ENCODE measurements at regions not wholly inside any gene's neighbourhood (a gene's known extent, or its start where the extent isn't known, plus 50 kb on each side); places are given as distances from the start of the nearest gene placed in this dataset.
A peak's percentile ranks its signal among the peaks of the same experiment; 100 is the strongest.

DNA sequence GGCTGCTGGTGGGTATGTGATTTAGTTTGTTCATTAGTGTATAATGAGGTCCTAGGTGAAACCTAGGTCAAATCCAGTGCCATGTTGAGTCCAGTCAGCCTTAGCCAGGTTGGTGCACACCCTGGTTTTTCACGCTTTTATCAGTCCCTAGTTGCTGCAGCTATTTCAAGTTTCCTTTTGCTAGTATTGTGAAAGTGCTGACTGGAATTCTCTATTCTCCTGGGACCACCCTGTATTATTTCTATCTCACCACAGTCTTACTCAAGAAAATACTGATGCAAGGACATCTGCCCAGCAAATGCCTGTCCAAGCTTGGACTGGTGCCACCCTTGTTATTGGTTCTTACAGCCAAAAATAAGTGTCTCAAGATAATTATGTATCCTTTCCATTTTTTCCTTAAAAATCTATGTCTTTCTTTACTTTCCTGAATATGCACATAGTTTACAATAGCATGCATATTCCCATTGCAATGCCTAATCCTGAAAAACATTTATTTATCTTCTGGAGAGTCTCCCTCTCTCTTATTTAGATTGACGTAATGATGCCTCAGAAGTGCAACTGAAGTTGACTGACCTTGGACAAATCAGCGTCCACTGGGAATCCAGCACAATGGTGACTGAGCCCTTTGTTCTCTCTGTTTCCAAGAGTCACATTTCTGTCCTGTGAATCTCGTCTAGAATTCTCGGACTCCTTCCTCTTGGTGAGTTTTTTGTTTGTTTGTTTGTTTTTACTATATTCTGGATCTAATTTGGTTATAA lies 1075.0 kb downstream of the CDH9 start:
- DNase-seq, result peak in 29 of 42 donors; percentile 4 to 68 (median 31)
- intact Hi-C loops (cut with DNase I), result no loop called here

DNA sequence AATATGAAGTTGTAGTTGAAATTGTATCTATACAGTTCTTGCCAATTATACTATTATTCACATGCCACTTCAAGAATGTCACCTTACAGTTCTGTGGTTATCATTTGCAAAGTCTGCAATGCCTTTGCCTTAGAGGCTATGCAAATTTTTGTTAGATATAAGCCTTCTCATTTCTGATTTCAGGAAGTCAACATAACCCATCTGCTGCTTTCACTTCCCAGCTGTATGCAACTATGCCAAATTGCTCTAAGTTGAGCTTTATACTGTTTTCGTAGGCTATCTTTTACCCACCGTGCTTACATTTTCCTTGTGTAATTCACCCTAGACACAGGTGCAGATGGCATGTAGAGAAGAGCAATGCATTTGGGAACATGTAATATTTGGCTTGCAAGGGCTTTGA lies 1083.0 kb downstream of the CDH9 start:
- no peak for DNase-seq
- intact Hi-C loops (cut with DNase I), result no loop called here

DNA sequence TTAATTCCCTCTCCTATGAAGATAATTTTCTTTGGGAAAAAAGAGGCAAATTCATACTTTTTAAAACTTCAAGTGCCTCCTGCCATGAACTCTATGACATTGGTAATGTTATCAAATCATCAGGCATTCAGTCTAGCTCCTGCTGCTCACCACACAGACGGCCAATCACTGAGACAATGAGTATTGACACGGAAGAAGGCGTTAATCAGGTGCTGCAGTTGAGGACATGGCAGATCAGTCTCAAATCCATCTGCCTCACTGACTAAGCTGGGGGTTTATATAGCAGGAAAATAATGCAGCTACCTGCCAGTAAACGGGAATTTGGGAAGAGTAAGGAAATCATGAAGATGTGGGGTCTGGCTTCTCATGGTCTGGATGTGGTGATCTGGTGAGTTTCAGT lies 1087.7 kb downstream of the CDH9 start:
- intact Hi-C loops (cut with DNase I), result no loop called here
- no peak for DNase-seq

DNA sequence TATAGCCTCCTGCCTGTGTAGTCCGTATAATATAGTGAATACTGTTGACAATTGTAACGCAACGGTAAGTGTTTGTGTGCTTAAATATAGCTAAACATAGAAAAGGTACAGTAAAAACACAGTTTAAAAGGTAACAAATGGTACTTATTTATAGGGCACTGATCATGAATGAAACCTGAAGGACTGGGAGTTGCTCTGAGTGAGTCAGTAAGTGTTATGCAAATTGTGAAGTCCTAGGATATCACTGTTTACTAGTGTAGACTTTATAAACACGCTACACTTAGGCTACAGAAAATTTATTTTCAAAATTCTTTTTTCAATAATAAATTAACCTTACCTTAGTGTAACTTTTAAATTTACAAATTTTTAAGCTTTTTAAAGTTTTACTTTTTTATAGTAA lies 1090.1 kb downstream of the CDH9 start:
- DNase-seq, result no peak
- intact Hi-C loops (cut with DNase I), result no loop called here

DNA sequence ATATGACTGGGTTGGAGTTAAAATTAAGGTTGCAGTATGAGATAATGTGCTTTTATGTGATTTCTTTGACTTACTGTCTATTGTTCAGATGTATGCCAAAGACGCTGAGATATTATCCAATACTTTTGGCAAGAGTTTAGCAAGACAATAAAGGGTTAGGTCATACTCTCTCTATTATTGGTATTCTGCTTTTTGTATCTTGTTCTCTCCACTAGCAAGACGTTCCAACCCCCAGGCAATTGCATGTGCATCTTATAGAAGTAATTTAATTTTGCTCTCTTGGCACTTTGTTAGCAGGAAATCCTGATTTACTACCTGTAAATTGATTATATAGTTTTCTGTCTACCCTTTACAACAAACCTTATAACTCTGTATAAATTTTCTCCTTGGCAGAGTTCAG lies 1093.6 kb downstream of the CDH9 start:
- intact Hi-C loops (cut with DNase I), result no loop called here
- no peak for DNase-seq

DNA sequence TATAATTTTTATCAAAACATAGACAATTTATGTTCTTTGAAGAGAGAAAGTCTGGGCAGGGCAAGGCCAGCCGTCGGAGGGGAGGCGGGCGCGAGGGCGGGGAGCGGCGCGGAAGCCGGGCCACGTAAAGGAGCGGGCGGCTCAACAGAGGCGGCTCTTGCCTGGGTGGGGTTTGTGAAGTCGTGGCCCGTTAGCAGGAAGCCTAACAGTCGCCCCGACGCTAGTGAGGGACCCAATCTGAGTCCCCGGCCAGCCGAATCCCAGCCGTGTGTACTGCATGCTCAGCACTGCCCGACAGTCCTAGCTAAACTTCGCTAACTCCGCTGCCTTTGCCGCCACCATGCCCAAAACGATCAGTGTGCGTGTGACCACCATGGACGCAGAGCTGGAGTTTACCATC lies 1129.2 kb downstream of the CDH9 start:
- intact Hi-C loops (cut with DNase I), result no loop called here
- no peak for DNase-seq

DNA sequence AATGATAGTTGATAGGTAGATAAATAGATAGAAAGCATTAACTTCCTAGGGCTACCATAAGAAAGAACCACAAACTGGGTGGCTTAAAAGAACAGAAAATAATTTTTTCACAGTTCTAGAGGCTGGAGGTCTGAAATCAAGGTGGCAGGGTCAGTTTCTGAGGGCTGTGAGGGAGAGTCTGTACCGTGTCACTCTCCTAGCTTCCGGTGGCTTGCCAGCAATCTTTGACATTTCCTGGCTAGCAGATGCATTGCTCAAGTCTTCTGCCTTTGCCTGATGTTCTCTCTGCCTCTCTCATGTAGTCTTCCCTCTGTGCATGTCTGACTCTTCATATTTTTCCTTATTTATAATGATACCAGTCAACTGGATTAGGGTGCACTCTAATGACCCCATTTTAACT lies 1132.7 kb downstream of the CDH9 start:
- no peak for DNase-seq
- intact Hi-C loops (cut with DNase I), result no loop called here

DNA sequence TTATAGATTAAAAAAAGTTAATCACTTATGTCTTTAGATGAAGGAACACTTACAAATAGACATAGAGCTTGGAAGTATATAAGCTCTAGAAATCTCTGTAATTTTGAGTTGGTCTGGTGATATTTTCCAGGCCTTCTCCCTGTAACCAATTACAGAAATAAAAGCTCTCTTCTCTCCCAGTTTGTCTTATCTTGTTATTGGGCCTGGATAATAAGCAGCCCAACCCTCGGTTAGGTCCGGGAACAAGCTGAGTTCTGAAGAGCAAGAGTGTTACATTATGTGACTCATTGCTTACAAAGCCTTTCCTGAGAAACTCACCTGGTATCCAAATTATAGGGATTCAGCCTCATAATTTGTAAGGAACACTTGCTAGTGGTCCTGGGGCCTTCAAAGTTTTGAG lies 1146.2 kb downstream of the CDH9 start:
- intact Hi-C loops (cut with DNase I), result no loop called here
- DNase-seq, result no peak

DNA sequence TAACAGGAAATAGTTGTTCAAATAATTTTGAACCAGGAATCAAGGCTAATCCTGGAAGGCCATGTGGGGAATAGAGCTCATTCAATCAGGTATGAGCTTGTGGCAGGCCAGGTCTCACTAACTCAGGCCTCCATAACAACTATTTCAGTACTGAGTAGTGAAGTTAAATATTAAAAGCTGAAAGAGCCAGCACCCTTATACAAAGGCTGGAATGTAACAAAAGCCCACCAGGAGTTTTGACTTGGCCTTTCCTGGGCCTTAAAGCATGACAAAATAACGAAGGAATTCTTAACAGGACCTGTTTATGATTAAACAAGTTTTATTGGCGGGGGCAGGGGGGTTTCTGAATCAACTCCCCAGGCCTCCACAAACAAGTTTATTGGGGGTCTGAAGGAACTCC lies 1146.7 kb downstream of the CDH9 start:
- intact Hi-C loops (cut with DNase I), result no loop called here
- DNase-seq, result no peak

DNA sequence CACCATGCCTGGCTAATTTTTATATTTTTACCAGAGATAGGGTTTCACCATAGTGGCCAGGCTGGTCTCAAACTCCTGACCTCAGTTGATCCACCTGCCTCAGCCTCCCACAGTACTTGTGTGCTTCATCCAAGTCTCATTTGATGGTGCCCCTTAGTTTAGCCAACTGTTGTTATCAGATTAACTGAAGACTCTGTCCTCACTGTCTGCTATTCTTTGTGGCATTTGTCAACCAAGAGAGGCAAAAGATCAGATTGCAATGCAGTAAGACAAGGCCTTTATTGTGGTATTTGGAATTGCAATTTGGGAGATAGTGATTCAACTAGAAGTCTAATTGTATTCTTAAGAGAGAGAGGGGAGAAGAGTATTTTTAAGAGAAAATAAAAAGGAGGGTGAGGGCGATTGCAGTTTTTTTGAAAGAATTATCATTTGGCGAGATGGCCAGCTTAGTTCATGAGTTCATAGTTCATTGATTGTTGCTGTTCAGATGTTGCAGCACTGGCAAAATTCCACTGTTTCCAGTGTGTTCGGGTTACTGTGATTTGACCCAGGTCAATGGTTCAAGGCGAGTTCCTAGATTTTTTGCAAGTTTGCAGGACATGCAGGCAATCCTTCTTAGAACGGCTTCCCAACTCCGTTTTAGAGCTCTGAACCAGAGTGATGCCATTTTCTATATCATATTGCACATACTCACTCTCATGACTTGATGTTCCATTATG lies 1156.9 kb downstream of the CDH9 start:
- DNase-seq, result no peak
- intact Hi-C loops (cut with DNase I), result no loop called here

DNA sequence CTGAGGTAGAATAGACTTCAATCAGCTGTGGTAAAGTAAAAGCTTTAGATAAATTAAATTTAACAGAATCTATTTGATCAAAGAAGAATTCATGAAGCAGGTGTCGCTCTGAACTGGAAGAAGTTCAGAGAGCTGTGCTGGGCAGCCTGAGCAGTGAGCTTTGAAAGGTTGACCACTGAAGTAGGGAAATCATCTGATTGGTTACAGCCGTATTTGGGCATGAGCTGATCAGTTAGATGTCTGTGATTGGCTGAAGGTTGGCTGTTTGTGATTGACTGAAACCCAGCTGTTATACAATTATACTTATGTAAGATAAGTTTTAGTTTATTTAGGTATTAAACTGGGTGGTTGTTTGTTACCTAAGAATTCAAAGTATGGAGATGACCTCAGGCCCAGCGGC lies 1174.6 kb downstream of the CDH9 start:
- DNase-seq, result no peak
- intact Hi-C loops (cut with DNase I), result no loop called here

DNA sequence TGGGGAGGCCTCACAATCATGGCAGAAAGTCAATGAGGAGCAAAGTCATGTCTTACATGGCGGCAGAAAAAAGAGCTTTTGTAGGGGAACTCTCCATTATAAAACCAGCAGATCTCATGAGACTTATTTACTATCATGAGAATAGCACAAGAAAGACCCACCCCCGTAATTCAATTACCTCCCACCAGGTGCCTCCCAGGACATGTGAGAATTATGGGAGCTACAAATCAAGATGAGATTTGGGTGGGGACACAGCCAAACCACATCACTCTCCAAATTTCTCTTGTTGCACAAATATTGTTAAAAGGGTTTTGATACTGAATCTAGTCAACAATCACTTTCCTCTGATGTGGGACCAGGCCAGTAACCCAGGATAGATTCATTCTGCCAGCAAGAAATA lies 1176.1 kb downstream of the CDH9 start:
- intact Hi-C loops (cut with DNase I), result no loop called here
- DNase-seq, result peak in 12 of 42 donors; percentile 1 to 48 (median 22)

DNA sequence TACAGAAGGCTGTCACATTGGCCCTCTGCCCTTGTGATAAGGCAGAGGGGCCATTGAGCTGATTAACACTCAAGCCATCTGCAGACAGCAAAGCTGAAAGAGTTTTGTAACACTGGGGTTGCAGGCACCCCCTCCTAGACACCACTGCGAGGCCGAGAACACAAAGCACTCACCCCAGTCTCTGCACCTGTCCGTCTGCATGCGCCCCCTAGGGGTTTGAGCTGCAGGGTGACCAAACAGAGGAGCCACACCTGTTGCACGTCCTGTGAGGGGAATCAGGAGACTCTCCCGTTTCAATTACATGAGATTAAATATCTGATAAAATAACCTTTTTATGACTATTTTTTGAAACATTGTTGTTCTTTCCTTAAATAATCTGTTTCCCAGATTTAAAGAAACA lies 1180.4 kb downstream of the CDH9 start:
- DNase-seq, result no peak
- intact Hi-C loops (cut with DNase I), result no loop called here

DNA sequence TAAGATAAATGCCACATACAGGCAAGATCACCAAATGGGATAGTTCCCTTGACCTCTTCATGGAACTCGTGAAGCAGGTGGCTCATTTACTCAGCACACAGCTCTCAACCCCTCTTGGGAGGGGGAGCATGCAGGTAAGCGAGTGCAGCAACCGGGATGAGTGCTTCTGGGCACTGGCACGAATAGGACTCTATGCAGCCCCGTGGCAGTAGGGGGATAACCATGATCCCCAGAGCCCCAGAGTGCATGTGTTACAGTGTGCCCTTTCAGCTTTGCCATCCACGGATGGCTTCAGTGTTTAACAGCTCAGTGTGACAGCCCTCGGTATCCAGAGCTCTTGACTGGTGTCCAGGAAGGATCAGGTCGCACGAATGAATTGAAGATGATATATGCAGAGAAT lies 1187.1 kb downstream of the CDH9 start:
- intact Hi-C loops (cut with DNase I), result no loop called here
- no peak for DNase-seq

DNA sequence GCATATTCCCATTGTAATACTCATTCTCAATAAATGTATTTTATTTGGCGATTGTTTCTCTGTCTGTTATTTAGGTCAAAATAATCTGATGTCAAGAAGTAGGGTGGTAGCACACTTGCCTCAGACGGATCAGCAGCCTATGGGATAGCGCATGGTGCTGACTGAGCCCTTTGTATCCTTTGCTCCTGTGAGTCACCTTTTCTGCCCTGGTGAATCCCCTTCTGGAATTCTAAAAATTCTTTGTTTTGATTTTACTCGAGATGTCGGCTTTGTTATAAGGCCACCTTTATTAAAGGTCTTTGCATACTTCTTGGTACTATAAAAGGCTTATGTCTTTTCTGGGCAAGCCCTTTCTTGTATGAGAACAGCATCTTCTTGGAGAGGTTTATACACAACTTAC lies 1187.8 kb downstream of the CDH9 start:
- intact Hi-C loops (cut with DNase I), result no loop called here

DNA sequence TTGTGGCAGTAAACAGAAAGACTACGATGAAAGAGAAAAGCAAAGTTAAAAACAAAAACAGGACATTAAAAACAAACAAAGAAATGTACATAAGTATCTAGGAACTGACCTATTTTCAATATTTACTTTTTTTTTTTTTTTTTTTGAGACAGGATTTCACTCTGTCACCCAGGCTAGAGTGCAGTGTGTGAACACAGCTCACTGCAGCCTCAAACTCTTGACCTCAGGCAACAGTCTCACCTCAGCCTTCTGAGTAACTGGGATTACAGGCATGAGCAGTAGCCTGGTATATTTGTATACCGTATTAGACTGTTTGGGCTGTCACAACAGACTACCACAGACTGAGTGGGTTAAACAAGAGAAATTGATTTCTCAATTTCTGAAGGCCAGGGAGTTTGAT lies 1189.1 kb downstream of the CDH9 start:
- intact Hi-C loops (cut with DNase I), result no loop called here
- DNase-seq, result no peak

More for the DNA sequence above, 1187.8 kb downstream of the CDH9 start:
- DNase-seq, result no peak

DNA sequence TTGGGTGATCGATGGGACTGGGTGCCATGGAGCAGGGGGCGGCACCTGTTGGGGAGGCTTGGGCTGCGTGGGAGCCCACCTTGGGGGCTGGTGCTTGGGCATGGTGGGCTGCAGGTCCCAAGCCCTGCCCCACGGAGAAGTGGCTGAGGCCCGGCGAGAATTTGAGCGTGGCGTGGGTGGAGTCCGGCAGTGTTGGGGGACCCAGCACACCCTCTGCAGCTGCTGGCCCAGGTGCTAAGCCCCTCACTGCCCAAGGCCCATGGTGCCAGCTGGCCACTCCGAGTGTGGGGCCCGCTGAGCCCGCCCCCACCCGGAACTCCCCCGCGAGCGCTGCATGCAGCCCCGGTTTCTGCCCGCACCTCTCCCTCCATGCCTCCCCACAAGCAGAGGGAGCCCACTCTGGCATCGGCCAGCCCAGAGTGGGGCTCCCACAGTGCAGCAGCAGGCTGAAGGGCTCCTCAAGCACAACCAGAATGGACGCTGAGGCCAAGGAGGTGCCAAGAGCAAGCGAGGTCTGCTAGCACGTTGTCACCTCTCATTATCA lies 1178.6 kb upstream of the CDH10 start:
- intact Hi-C loops (cut with DNase I), result no loop called here
- DNase-seq, result no peak
